ENCODE measurements at regions not wholly inside any gene's neighbourhood (a gene's known extent, or its start where the extent isn't known, plus 50 kb on each side); places are given as distances from the start of the nearest gene placed in this dataset.

DNA sequence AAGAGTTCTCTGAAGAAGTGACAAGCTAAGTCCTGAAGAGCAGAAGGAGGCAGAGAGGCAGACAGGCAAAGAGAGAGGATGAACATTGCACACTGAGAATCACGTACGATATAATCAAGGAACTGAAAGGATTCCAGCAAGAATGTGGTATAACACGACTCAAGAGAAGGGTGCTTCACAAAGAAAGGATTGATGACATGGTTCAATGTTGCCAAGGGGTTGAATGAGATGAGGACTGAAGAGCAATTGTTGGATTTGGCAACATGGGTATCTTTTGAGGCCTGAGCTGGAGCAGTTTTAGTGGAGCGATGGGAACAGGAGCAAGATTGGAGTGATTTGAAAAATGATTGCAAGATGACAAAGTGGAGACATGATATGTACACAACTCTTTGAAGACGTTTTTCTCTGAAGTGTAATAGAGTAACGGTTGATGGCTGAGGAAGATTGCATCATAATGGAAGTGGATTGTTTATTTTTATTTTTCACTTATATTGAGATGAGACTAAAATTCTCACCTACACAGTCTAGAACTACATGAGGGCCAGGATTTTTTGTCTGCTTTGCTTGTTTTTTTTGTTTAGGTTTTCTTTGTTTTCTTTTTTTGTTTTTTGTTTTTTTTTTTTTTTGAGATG lies 1049.9 kb upstream of the WWC1 start:
- DNase-seq (ENCODE audit: low read depth, low spot score) = no peak

DNA sequence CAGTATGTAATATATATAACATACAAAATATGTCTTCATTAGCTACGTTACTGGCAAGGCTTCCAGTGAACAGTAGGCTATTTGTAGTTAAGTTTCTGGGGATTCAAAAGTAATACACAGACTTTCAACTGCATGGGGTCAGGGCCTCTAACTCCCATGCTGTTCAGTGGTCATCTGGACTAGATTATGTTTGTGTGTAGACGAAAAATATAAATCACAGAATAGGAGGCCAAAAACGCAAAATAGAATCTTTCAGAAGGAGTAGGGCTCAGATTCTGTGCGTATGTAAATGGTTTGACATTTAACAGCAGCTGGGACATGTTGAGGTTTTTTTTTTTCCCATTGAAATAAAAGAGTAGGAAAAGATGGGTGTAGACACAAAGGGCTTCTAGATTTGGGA lies 1048.7 kb upstream of the WWC1 start:
- no peak for DNase-seq (ENCODE audit: low read depth, low spot score)

DNA sequence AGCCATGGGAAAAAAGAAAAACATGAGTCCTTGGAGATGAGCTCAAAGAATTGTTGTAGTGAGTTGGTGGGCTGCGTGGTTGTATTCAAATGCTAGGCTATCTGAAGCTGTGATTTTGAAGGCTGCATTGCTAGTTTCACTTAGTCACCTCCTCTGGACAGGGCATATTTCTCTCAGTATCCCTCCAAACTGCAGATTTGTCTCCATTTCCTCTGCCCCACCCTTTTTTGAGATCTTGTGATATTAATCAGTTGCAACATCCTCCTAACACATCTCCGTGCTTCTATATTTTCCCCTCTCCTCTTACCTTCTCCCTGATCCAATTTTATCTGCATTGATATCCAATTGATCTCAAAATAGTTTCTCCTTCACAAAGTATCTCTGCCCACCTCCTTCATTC lies 1048.0 kb upstream of the WWC1 start:
- no peak for DNase-seq (ENCODE audit: low read depth, low spot score)

GRCh38 chr5:167244583-167244982 lies 1046.9 kb upstream of the WWC1 start:
- DNase-seq (ENCODE audit: low read depth, low spot score) = no peak

DNA sequence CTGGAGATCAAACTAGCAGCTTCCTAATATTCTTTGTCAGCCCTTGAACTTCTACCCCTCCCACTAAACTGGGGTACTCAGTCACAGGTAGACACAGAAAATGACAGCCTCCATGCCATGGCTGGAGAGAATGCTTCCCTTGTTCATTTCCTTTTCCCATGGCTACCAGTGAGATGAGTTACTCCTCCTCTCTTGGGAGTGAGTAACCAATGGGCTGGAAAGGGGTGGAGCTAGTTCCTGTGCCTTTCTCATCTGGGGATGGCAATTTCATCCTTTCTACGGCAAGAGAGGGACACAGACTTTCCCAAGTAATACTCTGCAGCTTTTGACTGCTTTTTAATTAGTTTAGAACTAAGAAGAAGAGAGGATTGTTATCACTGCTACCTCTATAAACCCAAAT lies 1045.6 kb upstream of the WWC1 start:
- no peak for DNase-seq (ENCODE audit: low read depth, low spot score)

DNA sequence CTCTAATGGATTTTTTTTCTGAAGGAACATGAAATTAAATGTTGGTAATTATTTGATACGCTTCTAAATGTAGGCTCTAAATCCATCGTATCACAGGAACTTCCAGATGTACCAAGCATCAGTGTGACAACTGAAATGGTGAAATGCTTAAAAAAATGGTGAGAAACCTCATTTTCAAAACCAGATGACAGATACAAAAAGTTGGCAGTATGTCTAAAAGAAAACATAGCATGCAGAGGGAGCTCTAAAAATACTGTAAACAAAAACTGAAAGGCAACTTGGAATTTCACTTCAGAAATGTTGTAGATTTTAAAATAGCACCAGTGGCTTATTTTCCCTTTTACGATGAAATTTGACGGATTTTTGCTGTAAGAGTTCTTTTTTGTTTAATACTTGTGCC lies 1043.6 kb upstream of the WWC1 start:
- no peak for DNase-seq (ENCODE audit: low read depth, low spot score)

GRCh38 chr5:167248257-167248656 lies 1043.2 kb upstream of the WWC1 start:
- DNase-seq (ENCODE audit: low read depth, low spot score) = no peak

- DNase-seq (ENCODE audit: low read depth, low spot score) = no peak
Measured at GRCh38 chr5:167250996-167251395, 1040.4 kb upstream of the WWC1 start.

- DNase-seq (ENCODE audit: low read depth, low spot score) = no peak
Measured at GRCh38 chr5:167254132-167254531, 1037.3 kb upstream of the WWC1 start.

GRCh38 chr5:167255926-167256325 lies 1035.5 kb upstream of the WWC1 start:
- DNase-seq (ENCODE audit: low read depth, low spot score) = no peak

GRCh38 chr5:167259806-167260205 lies 1031.6 kb upstream of the WWC1 start:
- no peak for DNase-seq (ENCODE audit: low read depth, low spot score)

- no peak for DNase-seq (ENCODE audit: low read depth, low spot score)
Measured at GRCh38 chr5:167261309-167262100, 1029.9 kb upstream of the WWC1 start.

DNA sequence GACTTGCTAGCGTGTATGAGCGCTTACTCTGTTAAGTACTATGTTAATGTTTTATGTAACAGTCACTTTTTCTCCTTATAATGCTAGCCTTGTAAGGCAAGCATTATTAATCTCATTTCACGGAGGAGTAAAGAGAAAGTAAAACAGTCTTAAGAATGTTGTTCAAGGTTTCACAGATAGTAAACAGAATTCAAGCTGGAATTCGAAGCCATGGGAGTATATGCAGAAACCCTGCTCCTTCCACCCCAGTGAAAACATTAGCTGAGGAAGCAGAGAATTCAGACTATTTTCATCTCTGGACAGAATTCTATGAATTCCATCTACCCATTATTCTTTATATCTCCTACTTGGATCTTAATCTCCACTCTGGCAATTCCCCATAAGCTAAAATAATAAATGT lies 1028.3 kb upstream of the WWC1 start:
- DNase-seq (ENCODE audit: low read depth, low spot score) = no peak

GRCh38 chr5:167264348-167264747 lies 1027.1 kb upstream of the WWC1 start:
- no peak for DNase-seq (ENCODE audit: low read depth, low spot score)

- no peak for DNase-seq (ENCODE audit: low read depth, low spot score)
Measured at GRCh38 chr5:167268337-167268736, 1023.1 kb upstream of the WWC1 start.

GRCh38 chr5:167269146-167269545 lies 1022.3 kb upstream of the WWC1 start:
- DNase-seq (ENCODE audit: low read depth, low spot score) = no peak

GRCh38 chr5:167271081-167271480 lies 1020.4 kb upstream of the WWC1 start:
- no peak for DNase-seq (ENCODE audit: low read depth, low spot score)

- DNase-seq (ENCODE audit: low read depth, low spot score) = no peak
Measured at GRCh38 chr5:167271511-167271910, 1019.9 kb upstream of the WWC1 start.

DNA sequence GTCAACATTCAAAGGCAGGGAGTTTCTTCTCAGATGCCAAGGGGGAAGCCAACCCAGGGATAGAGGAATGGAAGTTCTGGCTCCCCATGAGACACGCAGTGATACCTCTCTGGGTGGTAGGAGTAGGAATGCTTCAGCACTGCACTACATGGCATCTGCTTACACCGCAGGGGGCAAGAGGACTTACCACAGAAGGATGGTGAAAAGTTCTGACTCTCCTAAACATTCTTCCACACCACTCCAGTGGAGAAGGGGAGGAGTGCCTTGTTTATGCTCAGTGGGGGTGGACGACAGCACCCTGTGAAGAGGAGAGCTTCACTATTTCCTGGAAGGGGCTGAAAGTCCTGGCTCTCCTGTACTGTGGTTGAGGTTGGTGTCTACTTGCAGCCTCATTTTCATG lies 1011.3 kb upstream of the WWC1 start:
- no peak for DNase-seq (ENCODE audit: low read depth, low spot score)

- DNase-seq (ENCODE audit: low read depth, low spot score) = no peak
Measured at GRCh38 chr5:167281925-167282324, 1009.5 kb upstream of the WWC1 start.

DNA sequence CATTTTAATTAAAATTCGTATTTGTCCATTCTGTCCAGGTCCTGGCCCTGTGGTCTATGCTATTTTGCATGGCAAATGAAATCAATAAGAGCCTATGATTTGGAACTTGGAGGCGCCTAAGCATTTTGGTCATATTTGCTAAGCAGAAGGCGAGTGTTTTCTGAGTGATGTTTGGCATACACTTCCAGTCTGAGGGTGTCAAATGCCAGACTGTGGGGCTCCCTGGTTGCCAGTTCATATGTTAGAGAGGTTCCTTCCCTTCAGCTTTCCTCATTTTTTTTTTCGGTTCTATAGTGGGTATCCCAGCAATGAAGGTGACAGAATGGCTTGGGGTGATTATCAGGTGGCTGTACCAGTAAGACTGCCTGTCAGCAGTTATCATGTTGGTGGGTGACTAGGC lies 1007.8 kb upstream of the WWC1 start:
- no peak for DNase-seq (ENCODE audit: low read depth, low spot score)

- no peak for DNase-seq (ENCODE audit: low read depth, low spot score)
Measured at GRCh38 chr5:167284222-167284890, 1007.1 kb upstream of the WWC1 start.

DNA sequence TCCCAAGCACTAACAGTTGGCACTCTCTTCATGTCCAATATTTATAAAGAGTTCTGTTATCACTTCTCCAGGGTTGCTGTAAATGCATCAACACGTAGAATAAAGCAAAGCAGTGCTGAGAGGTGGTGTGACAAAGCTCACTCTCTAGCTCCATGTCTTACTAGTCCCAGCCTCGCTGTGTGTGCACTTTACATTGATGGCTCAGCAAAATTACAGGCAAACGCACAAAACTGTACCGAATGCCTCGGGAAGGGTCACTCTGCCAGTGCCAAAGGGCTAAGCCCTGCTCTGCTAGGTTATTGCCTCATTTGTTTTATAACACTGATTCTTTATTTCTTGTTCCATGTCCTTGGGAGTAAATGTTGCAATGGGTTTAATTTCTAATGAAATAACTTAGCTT lies 1005.9 kb upstream of the WWC1 start:
- no peak for DNase-seq (ENCODE audit: low read depth, low spot score)

Measured in pulmonary artery endothelial cell (primary cell).